SIG-M5 treated with dmso at 0.1 percent for 504 hours (cell line): ENCODE measurements at regions not wholly inside any gene's neighbourhood (a gene's known extent, or its start where the extent isn't known, plus 50 kb on each side); places are given as distances from the start of the nearest gene placed in this dataset.

Experiments used
- DNase-seq: peaks from one replicate; lab custom pipeline; 2025; ENCODE audit not compliant: unreplicated experiment; lab: John Stamatoyannopoulos, UW

DNA sequence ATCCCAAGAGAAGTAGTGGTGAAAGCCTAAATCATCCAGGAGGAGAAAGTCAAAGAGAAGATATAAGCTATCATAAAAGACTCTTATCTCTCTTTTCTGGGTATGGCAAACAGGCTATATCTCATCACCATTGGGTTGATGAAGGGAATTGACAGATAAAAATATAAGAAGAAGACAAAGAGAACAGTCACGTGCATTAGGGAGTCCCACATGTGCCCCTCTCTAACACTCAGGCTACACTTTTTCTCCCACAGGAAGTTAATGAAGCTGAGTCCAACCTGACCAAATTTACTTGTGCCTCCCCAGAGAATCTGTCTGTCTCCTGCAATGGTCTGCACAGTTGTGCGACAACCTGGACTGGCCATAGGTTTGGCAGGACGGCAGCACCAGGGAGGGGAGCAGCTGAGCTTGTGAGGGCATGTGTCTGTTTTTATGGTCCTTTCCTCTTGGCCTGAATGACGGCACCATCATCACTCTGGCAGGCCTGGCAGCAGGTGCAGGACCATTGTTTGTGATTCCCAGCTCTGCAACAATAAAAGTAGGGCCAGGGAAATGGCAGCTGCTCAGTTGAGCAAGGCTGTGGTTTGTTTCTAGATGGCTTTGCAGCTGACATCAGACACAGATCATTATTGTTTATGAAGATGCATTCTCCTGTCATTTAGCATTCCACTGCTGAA lies 144.5 kb upstream of the MCHR2 start:
- no peak for DNase-seq

- DNase-seq = no peak
Measured at GRCh38 chr6:100137759-100138158, 143.7 kb upstream of the MCHR2 start.

- no peak for DNase-seq
Measured at GRCh38 chr6:100136590-100136989, 142.6 kb upstream of the MCHR2 start.

GRCh38 chr6:100135977-100136376 lies 142.0 kb upstream of the MCHR2 start:
- no peak for DNase-seq

DNA sequence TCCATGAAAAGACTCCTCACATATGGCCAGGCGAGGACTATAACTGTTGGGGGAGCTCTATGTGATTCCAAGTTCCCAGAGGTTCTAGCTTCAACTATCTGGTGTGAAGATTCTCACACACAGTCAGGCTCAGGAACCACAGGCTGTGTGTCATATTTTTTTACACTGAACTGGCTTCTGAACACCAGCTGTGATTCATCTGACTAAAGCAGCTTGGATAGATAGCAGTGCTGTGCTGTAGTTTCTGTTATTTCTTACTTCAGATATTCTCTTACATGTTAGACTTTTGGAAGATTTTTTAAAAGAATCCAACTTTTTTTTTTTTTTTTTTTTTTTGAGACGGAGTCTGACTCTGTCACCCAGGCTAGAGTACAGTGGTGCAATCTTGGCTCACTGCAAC lies 140.7 kb upstream of the MCHR2 start:
- DNase-seq = no peak

- DNase-seq = no peak
Measured at GRCh38 chr6:100134297-100134696, 140.3 kb upstream of the MCHR2 start.

- no peak for DNase-seq
Measured at GRCh38 chr6:100132005-100132404, 138.0 kb upstream of the MCHR2 start.

DNA sequence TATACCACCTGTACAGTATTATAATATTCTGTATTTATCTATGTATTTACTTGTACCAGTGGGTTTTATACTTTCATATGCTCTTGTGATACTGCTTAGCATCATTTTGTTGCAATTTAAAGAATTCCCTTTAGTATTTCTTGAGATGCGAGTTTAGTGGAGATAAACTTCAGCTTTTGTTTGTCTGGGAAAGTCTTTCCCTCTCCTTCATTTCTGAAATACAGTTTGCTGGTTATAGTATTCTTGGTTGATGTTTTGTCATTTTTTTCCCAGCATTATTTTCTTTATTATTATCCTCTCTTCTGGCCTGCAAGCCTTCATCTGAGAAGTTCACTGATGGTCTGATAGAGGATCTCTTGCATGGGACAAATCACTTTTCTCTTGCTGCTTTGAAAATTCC lies 136.6 kb upstream of the MCHR2 start:
- no peak for DNase-seq

GRCh38 chr6:100126790-100127484 lies 132.9 kb upstream of the MCHR2 start:
- DNase-seq = no peak

GRCh38 chr6:100121854-100122609 lies 128.0 kb upstream of the MCHR2 start:
- no peak for DNase-seq

- DNase-seq = no peak
Measured at GRCh38 chr6:100119261-100119660, 125.2 kb upstream of the MCHR2 start.

DNA sequence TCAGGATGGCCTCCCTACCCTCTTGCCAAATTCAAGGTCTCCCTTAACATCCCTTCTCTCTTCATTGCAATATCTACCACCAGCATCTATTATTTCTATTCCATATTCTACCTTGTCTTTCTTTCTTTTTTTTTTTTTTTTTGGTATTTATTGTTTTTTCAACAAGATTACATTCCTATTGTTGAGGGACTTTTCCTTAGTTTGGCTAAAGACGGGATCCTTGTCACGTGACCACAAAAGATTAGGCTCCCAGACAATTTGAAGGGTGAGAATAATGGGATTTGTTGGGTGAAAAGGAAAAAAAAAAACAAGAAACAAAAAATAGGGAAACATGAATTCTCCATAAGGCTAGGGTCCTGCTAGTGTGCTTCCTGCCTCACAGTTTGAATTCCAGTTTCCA lies 124.3 kb upstream of the MCHR2 start:
- no peak for DNase-seq

GRCh38 chr6:100117680-100118079 lies 123.7 kb upstream of the MCHR2 start:
- no peak for DNase-seq

GRCh38 chr6:100116411-100117194 lies 122.6 kb upstream of the MCHR2 start:
- DNase-seq = peak; percentile 45

DNA sequence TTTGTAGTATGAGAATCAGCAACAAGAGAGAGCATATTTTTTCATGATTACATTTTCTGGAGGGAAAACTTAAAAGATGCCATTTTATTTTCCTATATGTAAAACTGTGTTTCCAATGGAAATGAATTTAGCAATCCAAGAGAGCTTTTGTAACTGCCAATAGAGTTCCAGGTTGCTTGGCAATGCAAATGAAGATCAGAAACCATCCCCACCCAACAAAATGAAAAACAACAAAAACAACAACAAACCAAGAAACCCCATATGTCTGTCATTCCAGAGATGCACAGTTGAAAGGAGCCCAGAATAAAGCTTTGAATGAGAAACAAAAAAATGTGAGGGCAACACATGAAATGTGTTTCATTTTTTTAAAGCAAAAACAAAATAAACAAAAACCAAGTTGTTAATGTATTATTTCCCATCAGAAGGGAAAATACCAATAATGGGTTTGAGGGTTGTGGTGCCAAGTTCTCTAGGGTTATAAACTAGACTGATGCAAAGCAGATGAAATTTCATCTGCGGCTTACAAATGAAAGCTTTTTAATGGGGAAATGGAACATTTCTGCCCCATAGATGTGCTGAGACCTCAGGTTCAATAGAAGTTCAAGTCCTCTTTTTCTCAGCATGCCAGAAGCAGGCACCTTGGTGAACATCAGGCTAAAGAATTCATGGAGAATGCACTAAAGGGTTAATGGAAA lies 121.5 kb upstream of the MCHR2 start:
- DNase-seq = no peak

DNA sequence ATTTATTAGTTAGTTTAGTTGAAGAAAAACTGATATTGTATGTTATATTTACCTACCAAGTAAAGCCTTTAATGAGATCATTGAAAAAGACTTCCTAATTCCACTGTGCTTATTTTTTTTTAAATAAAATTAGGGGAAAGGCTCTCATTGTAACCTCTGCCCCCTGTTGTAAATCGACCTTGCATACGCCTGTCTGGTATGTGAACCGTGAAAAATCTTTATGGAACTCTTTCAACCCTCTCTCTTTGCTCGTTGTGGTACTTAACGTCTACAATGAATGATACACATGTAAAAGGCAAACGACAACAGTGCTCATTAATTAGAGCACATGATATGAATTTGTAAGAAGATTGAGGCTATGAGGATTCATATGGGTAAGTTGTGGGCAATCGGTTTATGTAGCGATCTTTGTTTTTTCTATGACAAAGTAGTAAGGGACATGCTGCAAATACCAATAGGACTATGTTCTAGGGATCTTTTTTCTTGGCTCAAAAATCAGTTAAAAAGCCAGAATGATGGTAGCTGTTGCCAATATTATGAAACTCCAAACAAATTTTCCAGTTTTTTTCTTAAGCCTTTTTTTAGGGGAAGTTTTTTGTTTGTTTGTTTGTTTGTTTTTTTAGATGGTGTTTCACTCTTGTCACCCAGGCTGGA lies 119.0 kb upstream of the MCHR2 start:
- no peak for DNase-seq

DNA sequence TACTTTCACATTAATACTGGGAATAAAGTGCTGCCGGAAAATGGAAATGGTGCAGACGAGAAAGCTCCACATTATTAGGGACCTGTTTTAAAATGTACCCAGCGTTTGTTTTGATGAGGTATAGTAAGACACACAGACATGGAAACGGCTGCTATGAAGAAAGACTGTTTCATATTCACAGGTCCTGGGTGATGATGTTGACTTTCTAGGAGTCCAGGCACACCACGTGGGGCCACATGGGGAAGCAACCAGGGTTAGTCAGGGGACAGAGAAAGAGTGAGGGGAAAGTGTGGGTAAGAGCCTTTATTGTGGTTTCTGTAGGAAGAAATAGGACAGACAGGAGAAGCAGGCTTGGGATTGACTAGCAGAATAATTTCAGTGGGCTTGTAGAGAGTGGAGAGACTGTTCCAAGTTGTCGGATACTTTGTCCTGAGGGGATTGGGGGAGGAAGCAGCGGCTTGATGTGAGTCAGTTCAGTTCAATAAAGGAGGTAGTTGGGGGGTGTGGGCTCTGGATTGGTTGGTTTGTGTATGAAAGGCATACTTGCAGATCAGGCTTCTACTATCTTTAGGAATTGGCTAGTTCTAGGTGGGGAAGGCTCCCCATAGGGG lies 112.0 kb upstream of the MCHR2 start:
- DNase-seq = no peak

DNA sequence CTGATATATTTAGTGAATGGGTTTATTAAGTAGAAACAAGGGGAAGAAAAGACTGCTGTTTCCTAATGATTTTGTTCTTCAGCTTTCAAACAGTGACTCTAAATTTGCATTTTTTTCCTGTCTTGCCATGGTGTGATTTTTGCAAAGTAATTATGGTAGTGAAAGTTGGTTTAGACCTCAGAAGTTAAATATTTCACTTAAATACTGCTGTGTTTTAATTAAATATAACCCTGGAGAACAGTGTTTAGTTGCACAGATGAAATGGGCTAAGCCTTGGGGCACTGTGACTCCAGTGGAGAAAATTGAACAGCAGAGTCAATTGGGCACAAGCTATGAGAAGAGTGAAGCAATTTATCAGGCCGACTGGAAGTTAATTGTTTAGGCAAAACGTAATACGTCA lies 111.1 kb upstream of the MCHR2 start:
- DNase-seq = no peak

DNA sequence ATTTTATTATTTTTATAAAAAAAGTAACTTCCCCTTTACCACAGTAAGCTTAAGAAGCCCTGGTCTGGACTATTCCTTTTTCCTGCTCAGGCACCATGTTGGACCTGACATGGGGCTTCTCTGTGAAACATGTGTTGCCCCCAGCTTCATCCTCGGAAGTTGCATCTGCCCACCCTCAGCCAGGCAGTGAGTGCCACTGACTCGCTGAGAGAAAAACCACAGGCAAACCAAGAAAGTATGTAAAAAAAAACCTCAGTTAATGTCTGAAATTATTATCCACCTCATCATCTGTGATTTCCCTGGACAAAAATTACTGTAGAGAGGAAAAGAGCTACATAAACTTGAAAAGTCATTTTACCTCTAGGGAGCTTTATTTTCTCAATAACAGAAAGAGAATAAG lies 109.9 kb upstream of the MCHR2 start:
- DNase-seq = no peak

GRCh38 chr6:100103194-100103593 lies 109.2 kb upstream of the MCHR2 start:
- DNase-seq = no peak
